Mesenchymal stem cell (in vitro differentiated cells and primary cell): ENCODE measurements at regions not wholly inside any gene's neighbourhood (a gene's known extent, or its start where the extent isn't known, plus 50 kb on each side); places are given as distances from the start of the nearest gene placed in this dataset.

Experiments used
- DNase-seq: peaks from one replicate; pipeline ENCODE4 v3.0.0-alpha.2; 2013
- H2AFZ ChIP-seq: one replicate; pipeline ENCODE4 v1.6.1; 2013; ENCODE audit warnings: low read depth, mild to moderate bottlenecking, control low read depth, inconsistent platforms, low read length, moderate library complexity
- H2AK5ac ChIP-seq: 2 replicates; pipeline ENCODE4 v1.6.1; 2013; ENCODE audit warnings: low read length, moderate library complexity, mild to moderate bottlenecking, inconsistent platforms; ENCODE audit not compliant: severe bottlenecking
- H2BK120ac ChIP-seq: one replicate; pipeline ENCODE4 v1.6.1; 2013; ENCODE audit warnings: low read depth, mild to moderate bottlenecking, inconsistent platforms, low read length, moderate library complexity
- H2BK12ac ChIP-seq, 2 experiments: one replicate each; pipeline ENCODE4 v1.6.1; 2013; ENCODE audit warnings: inconsistent platforms in 2 of 2, low read length in 2 of 2, mild to moderate bottlenecking in 2 of 2, moderate library complexity in 2 of 2, control low read depth in 1 of 2
- H2BK15ac ChIP-seq: one replicate; pipeline ENCODE4 v1.6.1; 2013; ENCODE audit warnings: mild to moderate bottlenecking, low read depth, inconsistent platforms; ENCODE audit not compliant: poor library complexity, severe bottlenecking
- H2BK5ac ChIP-seq: 2 replicates; pipeline ENCODE4 v1.6.1; 2013; ENCODE audit warnings: low read depth, mild to moderate bottlenecking, low read length, control low read depth, inconsistent platforms; ENCODE audit not compliant: poor library complexity, severe bottlenecking
- H3K14ac ChIP-seq, 2 experiments: one replicate each; pipeline ENCODE4 v1.6.1; 2013; ENCODE audit warnings: inconsistent platforms in 2 of 2, low read length in 2 of 2, control low read depth in 1 of 2, mild to moderate bottlenecking in 1 of 2, moderate library complexity in 1 of 2
- H3K18ac ChIP-seq, 2 experiments: one replicate each; pipeline ENCODE4 v1.6.1; 2013; ENCODE audit warnings: inconsistent platforms in 2 of 2, low read length in 2 of 2, control low read depth in 1 of 2, low read depth in 1 of 2, mild to moderate bottlenecking in 1 of 2
- H3K23ac ChIP-seq, 2 experiments: one replicate each; pipeline ENCODE4 v1.6.1; 2013; ENCODE audit warnings: inconsistent platforms in 2 of 2, low read length in 2 of 2, mild to moderate bottlenecking in 2 of 2, moderate library complexity in 2 of 2, control low read depth in 1 of 2
- H3K27ac ChIP-seq: 2 replicates; pipeline ENCODE4 v1.5.1; 2013; ENCODE audit warnings: mild to moderate bottlenecking, moderate library complexity, low read length, control low read depth, inconsistent platforms; ENCODE audit not compliant: poor library complexity, severe bottlenecking
- H3K27me3 ChIP-seq, 2 experiments: 2 replicates each; pipeline versions ENCODE4 v1.6.1 to v1.7.0; 2013; ENCODE audit warnings: low read length in 2 of 2, mild to moderate bottlenecking in 2 of 2, moderate library complexity in 2 of 2, control low read depth in 1 of 2, inconsistent platforms in 1 of 2; ENCODE audit not compliant: control insufficient read depth in 1 of 2, insufficient read depth in 1 of 2
- H3K36me3 ChIP-seq, 2 experiments: 2 replicates each; pipeline versions ENCODE4 v1.6.1 to v1.7.0; 2013; ENCODE audit warnings: low read length in 2 of 2, control low read depth in 1 of 2, inconsistent platforms in 1 of 2, low read depth in 1 of 2, mild to moderate bottlenecking in 1 of 2; ENCODE audit not compliant: insufficient read depth in 2 of 2, control insufficient read depth in 1 of 2
- H3K4ac ChIP-seq, 2 experiments: one replicate each; pipeline ENCODE4 v1.6.1; 2013; ENCODE audit warnings: inconsistent platforms in 2 of 2, low read length in 2 of 2, mild to moderate bottlenecking in 2 of 2, moderate library complexity in 2 of 2, control low read depth in 1 of 2, low read depth in 1 of 2
- H3K4me1 ChIP-seq: 2 replicates; pipeline ENCODE4 v1.6.1; 2013; ENCODE audit warnings: low read depth, low read length, control low read depth; ENCODE audit not compliant: control insufficient read depth, insufficient read depth
- H3K4me2 ChIP-seq: 2 replicates; pipeline ENCODE4 v1.6.1; 2013; ENCODE audit warnings: low read length, mild to moderate bottlenecking, inconsistent platforms; ENCODE audit not compliant: poor library complexity, severe bottlenecking
- H3K4me3 ChIP-seq, 2 experiments: 2 replicates each; pipeline versions ENCODE4 v1.5.1 to v1.7.0; 2013; ENCODE audit warnings: low read length in 2 of 2, mild to moderate bottlenecking in 2 of 2, control low read depth in 1 of 2, low read depth in 1 of 2; ENCODE audit not compliant: insufficient read depth in 1 of 2
- H3K79me1 ChIP-seq: replicated peaks from 2 replicates; pipeline ENCODE4 v1.6.1; 2013; ENCODE audit warnings: mild to moderate bottlenecking, control low read depth, low read length, inconsistent platforms; ENCODE audit not compliant: poor library complexity, severe bottlenecking
- H3K9ac ChIP-seq: 2 replicates; pipeline ENCODE4 v1.7.0; 2013; ENCODE audit warnings: mild to moderate bottlenecking, low read length, moderate library complexity
- H3K9me3 ChIP-seq: 2 replicates; pipeline ENCODE4 v1.7.0; 2013; ENCODE audit warnings: mild to moderate bottlenecking, low read length; ENCODE audit not compliant: control insufficient read depth
- H4K8ac ChIP-seq: one replicate; pipeline ENCODE4 v1.6.1; 2013; ENCODE audit warnings: inconsistent platforms, mild to moderate bottlenecking, low read length, moderate library complexity
- H4K91ac ChIP-seq: one replicate; pipeline ENCODE4 v1.6.1; 2013; ENCODE audit warnings: mild to moderate bottlenecking, low read length, inconsistent platforms
- WGBS: methylation state at CpG from one replicate; pipeline ENCODE4 v1.1.7; 2013; ENCODE audit warnings: mixed read lengths; 5-methylcytosine and 5-hydroxymethylcytosine counted together

GRCh38 chr4:12239897-12240636, 811.4 kb upstream of the HS3ST1 start:
- peaks cover 5% of the 10 kb centered on the region for H3K9me3 ChIP-seq
- H3K18ac ChIP-seq = no peak overlapping the region
- H3K36me3 ChIP-seq = no peaks in the 10 kb centered on the region
- H2AFZ ChIP-seq = no peak overlapping the region
- H3K79me1 ChIP-seq = no peaks in the 10 kb centered on the region
- H2AK5ac ChIP-seq = no peak overlapping the region
- H3K14ac ChIP-seq = no peak overlapping the region
- H3K4me2 ChIP-seq = no peak overlapping the region
- H3K4me1 ChIP-seq = no peaks in the 10 kb centered on the region
- no peak overlapping the region for H3K27ac ChIP-seq
- H4K91ac ChIP-seq = no peak overlapping the region
- H2BK120ac ChIP-seq = no peak overlapping the region
- no peak overlapping the region for H2BK12ac ChIP-seq
- H3K27me3 ChIP-seq = no peaks in the 10 kb centered on the region
- H3K9ac ChIP-seq = no peak overlapping the region
- no peak overlapping the region for H2BK5ac ChIP-seq
- H4K8ac ChIP-seq = no peak overlapping the region
- H3K23ac ChIP-seq = no peak overlapping the region
- no peak overlapping the region for H3K4me3 ChIP-seq
- DNase-seq = no peak
- no peak overlapping the region for H2BK15ac ChIP-seq
- no peak overlapping the region for H3K4ac ChIP-seq
- WGBS = 67% methylated on average over 1 of the region's 3 CpGs

- Histone ChIP-seq H2AK5ac (no peak overlapping the region), H3K14ac (no peak overlapping the region), H3K18ac (no peak overlapping the region), H3K9ac (no peak overlapping the region), H3K27ac (no peak overlapping the region), H2BK15ac (no peak overlapping the region), H4K91ac (no peak overlapping the region), H3K23ac (no peak overlapping the region), H3K4me2 (no peak overlapping the region), H3K36me3 (no peaks in the 10 kb centered on the region), H3K4ac (no peak overlapping the region), H2BK12ac (no peak overlapping the region), H2AFZ (no peak overlapping the region), H3K4me3 (no peak overlapping the region), H3K9me3 (peaks cover 13% of the 10 kb centered on the region), H3K4me1 (no peaks in the 10 kb centered on the region), H2BK120ac (no peak overlapping the region), H3K79me1 (no peaks in the 10 kb centered on the region), H2BK5ac (no peak overlapping the region), H4K8ac (no peak overlapping the region), H3K27me3 (no peaks in the 10 kb centered on the region)
- 87% methylated on average over 5 of the region's 6 CpGs for WGBS
- no peak for DNase-seq
Measured at GRCh38 chr4:12231098-12231497, 802.4 kb upstream of the HS3ST1 start.

GRCh38 chr4:12221031-12221430, 792.3 kb upstream of the HS3ST1 start:
- no peaks in the 10 kb centered on the region for H3K36me3 ChIP-seq
- 74% methylated on average over 2 of the region's 2 CpGs for WGBS

GRCh38 chr4:12211636-12212035, 782.9 kb upstream of the HS3ST1 start:
- H3K27me3 ChIP-seq = no peaks in the 10 kb centered on the region
- H2BK12ac ChIP-seq = no peak overlapping the region
- no peak overlapping the region for H2BK15ac ChIP-seq
- no peak overlapping the region for H3K14ac ChIP-seq
- 63% methylated on average over 6 of the region's 7 CpGs for WGBS
- H3K79me1 ChIP-seq = no peaks in the 10 kb centered on the region
- no peak overlapping the region for H2AK5ac ChIP-seq
- no peaks in the 10 kb centered on the region for H3K36me3 ChIP-seq
- no peak overlapping the region for H2BK5ac ChIP-seq
- no peak overlapping the region for H2BK120ac ChIP-seq
- no peak overlapping the region for H3K18ac ChIP-seq
- H3K23ac ChIP-seq = no peak overlapping the region
- DNase-seq = no peak
- peaks cover 2% of the 10 kb centered on the region for H3K9me3 ChIP-seq
- no peaks in the 10 kb centered on the region for H3K4me1 ChIP-seq
- no peak overlapping the region for H3K27ac ChIP-seq
- H3K4me2 ChIP-seq = no peak overlapping the region
- H3K4ac ChIP-seq = no peak overlapping the region
- H3K4me3 ChIP-seq = no peak overlapping the region
- H2AFZ ChIP-seq = no peak overlapping the region
- H3K9ac ChIP-seq = no peak overlapping the region
- H4K8ac ChIP-seq = no peak overlapping the region
- H4K91ac ChIP-seq = no peak overlapping the region

More at GRCh38 chr4:12221031-12221430, 792.3 kb upstream of the HS3ST1 start:
- no peak overlapping the region for H2AFZ ChIP-seq
- no peak overlapping the region for H3K4ac ChIP-seq
- no peak overlapping the region for H3K27ac ChIP-seq
- H2BK12ac ChIP-seq = no peak overlapping the region
- no peak overlapping the region for H3K4me3 ChIP-seq
- no peak overlapping the region for H2AK5ac ChIP-seq
- H3K18ac ChIP-seq = no peak overlapping the region
- H2BK5ac ChIP-seq = no peak overlapping the region
- H4K8ac ChIP-seq = no peak overlapping the region
- no peak overlapping the region for H2BK15ac ChIP-seq
- H3K9me3 ChIP-seq = peaks cover 2% of the 10 kb centered on the region
- H2BK120ac ChIP-seq = no peak overlapping the region
- H4K91ac ChIP-seq = no peak overlapping the region
- no peaks in the 10 kb centered on the region for H3K4me1 ChIP-seq
- H3K79me1 ChIP-seq = no peaks in the 10 kb centered on the region
- H3K9ac ChIP-seq = no peak overlapping the region
- no peak for DNase-seq
- H3K27me3 ChIP-seq = no peaks in the 10 kb centered on the region
- H3K14ac ChIP-seq = no peak overlapping the region
- no peak overlapping the region for H3K4me2 ChIP-seq
- no peak overlapping the region for H3K23ac ChIP-seq
